ENCODE measurements at regions not wholly inside any gene's neighbourhood (a gene's known extent, or its start where the extent isn't known, plus 50 kb on each side); places are given as distances from the start of the nearest gene placed in this dataset.

GRCh38 chr4:148704291-148704690 is 262.1 kb upstream of the NR3C2 start:
- Histone ChIP-seq H3K4me3 (ENCODE audit: insufficient read depth, low read length) (no peak overlapping the region), H3K4me1 (ENCODE audit: insufficient read depth, low read length) (no peaks in the 10 kb centered on the region), H3K4me2 (ENCODE audit: insufficient read depth, low read length) (no peak overlapping the region), H4K20me1 (ENCODE audit: insufficient read depth, low read length) (no peaks in the 10 kb centered on the region), H3K27ac (ENCODE audit: low read depth, low read length) (no peak overlapping the region), H2AFZ (ENCODE audit: low read length) (no peak overlapping the region), H3K27me3 (ENCODE audit: insufficient read depth, low read length) (no peaks in the 10 kb centered on the region), H3K36me3 (ENCODE audit: insufficient read depth, low read length) (no peaks in the 10 kb centered on the region), H3K9me3 (ENCODE audit: low read depth, low read length) (peaks cover 2% of the 10 kb centered on the region), H3K79me2 (ENCODE audit: insufficient read depth, low read length) (no peaks in the 10 kb centered on the region)
- no peak for DNase-seq (ENCODE audit: insufficient read length, low spot score, missing footprints)
- TF ChIP-seq CTCF (IDR thresholded peaks at IDR 0.05; ENCODE audit: extremely low read depth, low read depth, low read length): no peak

GRCh38 chr4:148694702-148695101 is 252.5 kb upstream of the NR3C2 start:
- no peak for DNase-seq (ENCODE audit: insufficient read length, low spot score, missing footprints)
- Histone ChIP-seq H3K27ac (ENCODE audit: low read depth, low read length) (no peak overlapping the region), H3K79me2 (ENCODE audit: insufficient read depth, low read length) (no peaks in the 10 kb centered on the region), H3K4me3 (ENCODE audit: insufficient read depth, low read length) (no peak overlapping the region), H3K4me1 (ENCODE audit: insufficient read depth, low read length) (no peaks in the 10 kb centered on the region), H2AFZ (ENCODE audit: low read length) (no peak overlapping the region), H3K36me3 (ENCODE audit: insufficient read depth, low read length) (no peaks in the 10 kb centered on the region), H3K27me3 (ENCODE audit: insufficient read depth, low read length) (no peaks in the 10 kb centered on the region), H3K9me3 (ENCODE audit: low read depth, low read length) (no peaks in the 10 kb centered on the region), H3K4me2 (ENCODE audit: insufficient read depth, low read length) (no peak overlapping the region), H4K20me1 (ENCODE audit: insufficient read depth, low read length) (no peaks in the 10 kb centered on the region)
- no peak for TF ChIP-seq CTCF (IDR thresholded peaks at IDR 0.05; ENCODE audit: extremely low read depth, low read depth, low read length)

- no peak overlapping the region for H3K4me2 ChIP-seq (ENCODE audit: insufficient read depth, low read length)
- H3K4me1 ChIP-seq (ENCODE audit: insufficient read depth, low read length): no peaks in the 10 kb centered on the region
- H3K79me2 ChIP-seq (ENCODE audit: insufficient read depth, low read length): no peaks in the 10 kb centered on the region
- no peaks in the 10 kb centered on the region for H3K36me3 ChIP-seq (ENCODE audit: insufficient read depth, low read length)
- no peak for DNase-seq (ENCODE audit: insufficient read length, low spot score, missing footprints)
- no peaks in the 10 kb centered on the region for H4K20me1 ChIP-seq (ENCODE audit: insufficient read depth, low read length)
- H3K27me3 ChIP-seq (ENCODE audit: insufficient read depth, low read length): no peaks in the 10 kb centered on the region
- H3K4me3 ChIP-seq (ENCODE audit: insufficient read depth, low read length): no peak overlapping the region
- no peak for TF ChIP-seq CTCF (IDR thresholded peaks at IDR 0.05; ENCODE audit: extremely low read depth, low read depth, low read length)
- no peak overlapping the region for H2AFZ ChIP-seq (ENCODE audit: low read length)
- H3K27ac ChIP-seq (ENCODE audit: low read depth, low read length): no peak overlapping the region
- no peaks in the 10 kb centered on the region for H3K9me3 ChIP-seq (ENCODE audit: low read depth, low read length)
Measured at GRCh38 chr4:148693913-148694649, 251.9 kb upstream of the NR3C2 start.

- Histone ChIP-seq H3K4me2 (ENCODE audit: insufficient read depth, low read length) (no peak overlapping the region), H3K27me3 (ENCODE audit: insufficient read depth, low read length) (no peaks in the 10 kb centered on the region), H4K20me1 (ENCODE audit: insufficient read depth, low read length) (no peaks in the 10 kb centered on the region), H3K36me3 (ENCODE audit: insufficient read depth, low read length) (no peaks in the 10 kb centered on the region), H3K79me2 (ENCODE audit: insufficient read depth, low read length) (no peaks in the 10 kb centered on the region), H3K9me3 (ENCODE audit: low read depth, low read length) (no peaks in the 10 kb centered on the region), H3K27ac (ENCODE audit: low read depth, low read length) (no peak overlapping the region), H2AFZ (ENCODE audit: low read length) (no peak overlapping the region), H3K4me3 (ENCODE audit: insufficient read depth, low read length) (no peak overlapping the region), H3K4me1 (ENCODE audit: insufficient read depth, low read length) (no peaks in the 10 kb centered on the region)
- no peak for TF ChIP-seq CTCF (IDR thresholded peaks at IDR 0.05; ENCODE audit: extremely low read depth, low read depth, low read length)
- no peak for DNase-seq (ENCODE audit: insufficient read length, low spot score, missing footprints)
Measured at GRCh38 chr4:148692242-148692641, 250.0 kb upstream of the NR3C2 start.
